Gastroesophageal sphincter (tissue), 4 donors: ENCODE measurements at regions not wholly inside any gene's neighbourhood (a gene's known extent, or its start where the extent isn't known, plus 50 kb on each side); places are given as distances from the start of the nearest gene placed in this dataset.
A peak's percentile ranks its signal among the peaks of the same experiment; 100 is the strongest.

Experiments used
- ATAC-seq: fragments of 150-250 bp; one replicate; pipeline ENCODE4 v1.9.1; 2016; ENCODE audit warnings: mild to moderate bottlenecking, moderate library complexity
- H3K27ac ChIP-seq, 4 donors: fragments of 200-600 bp; sonication (generic) in 3 of 4; 1 replicate in 3 of 4; 2 replicates in 1 of 4; pipeline ENCODE4 v1.5.1; 2016 to 2019
- H3K27me3 ChIP-seq: fragments of 200-600 bp; sonication (generic); one replicate; pipeline ENCODE4 v1.5.1; 2019
- H3K36me3 ChIP-seq, 2 donors: fragments of 200-600 bp; sonication (generic); one replicate each; pipeline ENCODE4 v1.5.1; 2019; ENCODE audit warnings: control low read depth in 1 of 2
- H3K4me1 ChIP-seq, 3 donors: fragments of 200-600 bp; sonication (generic); 1 replicate in 2 of 3; 2 replicates in 1 of 3; pipeline ENCODE4 v1.5.1; 2016 to 2019; ENCODE audit warnings: control low read depth in 2 of 3
- H3K4me3 ChIP-seq, 2 donors: fragments of 200-600 bp; sonication (generic); one replicate each; pipeline ENCODE4 v1.5.1; 2019; ENCODE audit warnings: mild to moderate bottlenecking in 1 of 2, moderate library complexity in 1 of 2
- H3K9me3 ChIP-seq, 3 donors: fragments of 200-600 bp; sonication (generic); one replicate each; pipeline ENCODE4 v1.5.1; 2017 to 2019; ENCODE audit warnings: control low read depth in 2 of 3
- CTCF ChIP-seq, 4 experiments: fragments of 200-600 bp in 2 of 4; fragments of 450-650 bp in 2 of 4; sonication (generic) in 1 of 4; IDR thresholded peaks; one replicate each; pipeline ENCODE4 v1.5.1; 2017 to 2019; ENCODE audit warnings: antibody characterized with exemption in 4 of 4, mild to moderate bottlenecking in 2 of 4, moderate library complexity in 2 of 4
- EP300 ChIP-seq: sonication (generic); formaldehyde crosslinking; IDR thresholded peaks from one replicate; pipeline ENCODE4 v1.6.1; 2017; ENCODE audit warnings: antibody characterized with exemption, mild to moderate bottlenecking
- POLR2A ChIP-seq, 2 donors: fragments of 450-650 bp; IDR thresholded peaks; one replicate each; pipeline ENCODE4 v1.6.1; 2017; ENCODE audit warnings: antibody characterized with exemption in 2 of 2, mild to moderate bottlenecking in 2 of 2, moderate library complexity in 1 of 2
- POLR2AphosphoS5 ChIP-seq: sonication (generic); formaldehyde crosslinking; IDR thresholded peaks from one replicate; pipeline ENCODE4 v1.6.1; 2017; ENCODE audit warnings: antibody characterized with exemption
- WGBS, 2 donors: methylation state at CpG; one replicate each; pipeline ENCODE4 v1.1.5; 2018; ENCODE audit warnings: low coverage in 1 of 2; 5-methylcytosine and 5-hydroxymethylcytosine counted together

GRCh38 chr16:26752166-26752565 is 314.6 kb upstream of the C16orf82 start:
- H3K36me3 ChIP-seq: no peaks in the 10 kb centered on the region
- H3K27ac ChIP-seq: no peak overlapping the region
- WGBS, 2 donors: 95 to 100% methylated on average over 2 of the region's 2 CpGs
- H3K9me3 ChIP-seq: no peaks in the 10 kb centered on the region
- no peak overlapping the region for H3K4me3 ChIP-seq
- H3K27me3 ChIP-seq: peaks cover 14% of the 10 kb centered on the region
- no peak for TF ChIP-seq POLR2AphosphoS5
- no peak for TF ChIP-seq EP300
- no peak for TF ChIP-seq CTCF (IDR thresholded peaks at IDR 0.05)
- no peak for TF ChIP-seq POLR2A (IDR thresholded peaks at IDR 0.05)
- no peaks in the 10 kb centered on the region for H3K4me1 ChIP-seq
- no peak for ATAC-seq

GRCh38 chr16:26756633-26757032 is 310.1 kb upstream of the C16orf82 start:
- H3K36me3 ChIP-seq: no peaks in the 10 kb centered on the region
- no peak overlapping the region for H3K4me3 ChIP-seq
- ATAC-seq: no peak
- no peak overlapping the region for H3K27ac ChIP-seq
- H3K27me3 ChIP-seq: peaks cover 4% of the 10 kb centered on the region
- no peaks in the 10 kb centered on the region for H3K9me3 ChIP-seq
- WGBS, 2 donors: 0% methylated on average over 1 of the region's 1 CpG
- no peak for TF ChIP-seq POLR2A (IDR thresholded peaks at IDR 0.05)
- no peak for TF ChIP-seq POLR2AphosphoS5
- TF ChIP-seq CTCF (IDR thresholded peaks at IDR 0.05): no peak
- TF ChIP-seq EP300: no peak
- H3K4me1 ChIP-seq: no peaks in the 10 kb centered on the region

- no peaks in the 10 kb centered on the region for H3K4me1 ChIP-seq
- no peaks in the 10 kb centered on the region for H3K36me3 ChIP-seq
- no peak for ATAC-seq
- H3K27ac ChIP-seq: no peak overlapping the region
- 62 to 79% methylated on average over 7 to 8 of the region's 8 CpGs for WGBS, 2 donors
- no peak for TF ChIP-seq CTCF (IDR thresholded peaks at IDR 0.05)
- TF ChIP-seq POLR2A (IDR thresholded peaks at IDR 0.05): no peak
- TF ChIP-seq POLR2AphosphoS5: no peak
- no peak for TF ChIP-seq EP300
- H3K27me3 ChIP-seq: no peaks in the 10 kb centered on the region
- H3K9me3 ChIP-seq: no peaks in the 10 kb centered on the region
- H3K4me3 ChIP-seq: no peak overlapping the region
Observed at GRCh38 chr16:26762594-26762993, 304.1 kb upstream of the C16orf82 start.

- no peaks in the 10 kb centered on the region for H3K27me3 ChIP-seq
- no peak overlapping the region for H3K4me3 ChIP-seq
- ATAC-seq: no peak
- TF ChIP-seq CTCF (IDR thresholded peaks at IDR 0.05): peak in 3 of 4 experiments; percentile 12 to 18 (median 12)
- no peak for TF ChIP-seq POLR2AphosphoS5
- no peaks in the 10 kb centered on the region for H3K36me3 ChIP-seq
- no peaks in the 10 kb centered on the region for H3K4me1 ChIP-seq
- H3K9me3 ChIP-seq: no peaks in the 10 kb centered on the region
- H3K27ac ChIP-seq: no peak overlapping the region
- 16 to 40% methylated on average over 2 to 3 of the region's 4 CpGs for WGBS, 2 donors
Observed at GRCh38 chr16:26765087-26765486, 301.6 kb upstream of the C16orf82 start.

- H3K4me3 ChIP-seq: no peak overlapping the region
- no peaks in the 10 kb centered on the region for H3K36me3 ChIP-seq
- no peak for TF ChIP-seq POLR2A (IDR thresholded peaks at IDR 0.05)
- TF ChIP-seq POLR2AphosphoS5: no peak
- no peak for TF ChIP-seq CTCF (IDR thresholded peaks at IDR 0.05)
- no peak for TF ChIP-seq EP300
- no peak for ATAC-seq
- no peaks in the 10 kb centered on the region for H3K9me3 ChIP-seq
- no peak overlapping the region for H3K27ac ChIP-seq
- no peaks in the 10 kb centered on the region for H3K4me1 ChIP-seq
- H3K27me3 ChIP-seq: peaks cover 7% of the 10 kb centered on the region
- WGBS, 2 donors: 37 to 47% methylated on average over 7 to 9 of the region's 9 CpGs
Observed at GRCh38 chr16:26768385-26769010, 298.2 kb upstream of the C16orf82 start.
